ENCODE measurements at regions not wholly inside any gene's neighbourhood (a gene's known extent, or its start where the extent isn't known, plus 50 kb on each side); places are given as distances from the start of the nearest gene placed in this dataset.

DNA sequence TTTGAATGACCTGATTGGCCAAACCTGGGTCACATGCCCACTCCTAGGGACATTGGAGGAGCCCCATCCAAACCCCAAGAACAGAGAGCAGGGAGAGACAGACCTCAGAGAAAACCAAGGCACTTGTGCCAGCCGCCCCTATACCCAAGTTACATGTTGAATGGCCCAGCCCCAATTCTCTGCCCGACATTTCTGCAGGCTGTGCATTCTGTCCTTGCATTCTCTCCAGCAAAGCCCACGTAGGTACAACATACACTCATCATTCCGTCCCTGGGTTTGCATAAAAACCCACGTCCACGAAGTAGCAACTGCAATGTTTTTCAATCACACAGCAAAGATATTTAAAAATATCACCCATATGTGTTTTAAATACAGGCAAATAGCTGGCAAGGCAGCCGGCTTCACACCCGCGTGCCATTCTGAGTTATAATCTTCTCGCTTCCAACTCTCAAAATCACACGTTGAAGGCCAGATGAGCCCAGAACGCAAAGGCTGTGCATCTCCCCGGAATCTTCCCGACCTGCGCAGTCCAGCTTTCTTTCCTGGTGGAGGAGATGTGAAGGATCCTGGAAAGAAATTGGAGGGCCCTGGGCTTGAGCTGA is 91.7 kb upstream of the MYL2 start:
- no peak for DNase-seq (ENCODE audit: low read depth)

DNA sequence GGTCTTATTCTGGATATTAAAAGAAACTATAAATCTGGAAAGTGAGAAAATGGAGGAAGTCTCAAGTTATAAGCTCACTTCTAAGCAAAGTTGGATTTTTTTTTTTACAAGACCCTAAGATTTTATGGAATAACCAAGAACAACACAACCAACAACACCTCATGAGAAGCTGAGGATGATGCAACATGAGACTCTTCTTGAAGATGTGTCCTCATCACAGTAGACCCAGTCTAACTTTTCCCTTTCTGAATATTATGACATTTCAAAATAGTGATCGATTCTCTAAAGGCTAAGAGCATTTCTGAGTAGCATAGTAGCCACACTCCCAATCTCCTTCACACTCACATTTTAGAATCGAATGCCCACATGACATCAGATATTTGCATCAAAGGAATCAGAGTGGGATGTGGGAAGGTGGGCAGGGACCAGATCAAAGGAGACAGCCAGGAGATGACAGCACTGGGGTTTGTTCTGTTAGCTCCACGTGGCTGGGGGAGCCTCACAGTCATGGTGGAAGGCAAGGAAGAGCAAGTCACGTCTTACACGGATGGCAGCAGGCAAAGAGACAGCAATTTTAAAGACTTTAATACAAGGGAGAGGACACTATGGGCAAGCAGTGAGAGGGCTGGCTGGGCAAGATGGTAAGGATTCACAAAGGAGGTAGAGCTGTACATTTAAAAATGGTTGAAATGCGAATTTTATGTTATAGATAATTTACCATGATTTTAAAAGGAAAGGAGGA is 90.7 kb upstream of the MYL2 start:
- no peak for DNase-seq (ENCODE audit: low read depth)

DNA sequence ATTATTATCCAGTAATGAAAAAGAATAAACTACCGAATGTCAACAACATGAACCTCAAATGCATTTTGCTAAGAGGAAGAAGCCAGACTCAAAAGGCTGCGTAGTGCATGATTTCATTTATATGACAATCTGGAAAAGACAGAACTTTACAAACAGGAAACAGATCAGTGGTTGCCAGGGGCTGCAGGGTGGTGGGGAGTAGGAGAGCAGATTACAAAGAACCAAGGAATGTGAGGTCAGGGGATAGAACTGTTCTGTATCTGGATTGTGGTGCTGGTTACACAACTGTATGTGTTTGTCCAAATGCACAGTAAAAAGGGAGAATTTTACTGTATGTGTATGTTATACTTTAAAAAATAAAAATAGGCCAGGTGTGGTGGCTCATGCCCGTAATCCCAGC is 89.7 kb upstream of the MYL2 start:
- DNase-seq (ENCODE audit: low read depth): no peak

DNA sequence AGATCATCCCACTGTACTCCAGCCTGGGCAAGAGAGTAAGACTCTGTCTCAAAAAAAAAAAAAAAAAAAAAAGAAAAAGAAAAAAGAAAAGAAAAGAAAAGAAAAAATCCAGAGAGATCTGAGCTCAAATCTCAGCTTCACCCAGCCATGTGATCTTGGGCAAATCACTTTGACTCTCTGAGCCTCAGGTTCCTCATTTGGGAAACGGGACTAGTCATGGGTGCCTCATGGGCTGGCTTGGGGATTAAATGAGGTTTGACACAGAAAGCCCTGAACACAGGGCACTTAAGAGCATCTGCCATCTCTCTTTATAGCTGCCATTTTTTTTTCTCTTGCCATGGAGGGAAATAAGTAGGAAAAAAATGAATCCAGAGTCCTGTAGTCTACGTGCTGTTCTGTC is 86.2 kb upstream of the MYL2 start:
- DNase-seq (ENCODE audit: low read depth): no peak

DNA sequence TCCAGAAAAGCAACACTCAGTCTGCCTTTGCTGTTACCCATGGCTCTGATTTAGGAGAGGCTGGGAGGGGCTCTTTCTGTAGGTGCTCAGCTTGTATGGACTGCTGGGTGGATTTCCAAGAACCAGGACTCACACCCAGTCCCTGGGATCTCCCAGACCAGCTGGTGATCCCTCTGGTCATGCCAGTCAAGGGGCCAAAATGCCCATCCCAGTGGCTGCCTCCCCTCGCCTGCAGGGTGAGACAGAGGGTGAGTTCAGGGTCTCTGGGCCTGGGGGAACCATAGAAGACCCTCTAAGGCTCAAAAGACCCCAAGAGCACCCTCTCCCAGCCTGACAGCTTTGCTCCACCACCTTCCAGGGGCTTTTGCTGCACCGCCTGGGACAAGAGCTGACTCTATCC is 78.6 kb upstream of the MYL2 start:
- no peak for DNase-seq (ENCODE audit: low read depth)

DNA sequence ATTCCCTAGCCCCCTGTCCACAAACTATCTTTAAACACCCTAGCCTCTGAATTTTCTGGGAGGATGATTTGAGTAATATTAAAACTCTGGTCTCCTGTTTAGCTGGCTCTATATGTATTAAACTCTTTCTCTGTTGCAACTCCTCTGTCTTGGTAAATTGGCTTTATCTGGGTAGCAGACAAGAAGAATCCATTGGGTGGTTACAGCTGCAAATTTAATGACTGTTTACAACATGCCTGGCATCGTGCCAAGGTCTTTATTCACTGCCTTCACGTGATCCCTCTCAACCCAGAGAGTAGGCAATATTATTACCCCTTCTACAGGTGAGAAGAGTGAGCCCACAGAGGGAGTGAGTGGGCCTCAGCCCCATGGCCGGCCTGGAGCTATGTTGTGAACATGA is 77.8 kb upstream of the MYL2 start:
- no peak for DNase-seq (ENCODE audit: low read depth)

DNA sequence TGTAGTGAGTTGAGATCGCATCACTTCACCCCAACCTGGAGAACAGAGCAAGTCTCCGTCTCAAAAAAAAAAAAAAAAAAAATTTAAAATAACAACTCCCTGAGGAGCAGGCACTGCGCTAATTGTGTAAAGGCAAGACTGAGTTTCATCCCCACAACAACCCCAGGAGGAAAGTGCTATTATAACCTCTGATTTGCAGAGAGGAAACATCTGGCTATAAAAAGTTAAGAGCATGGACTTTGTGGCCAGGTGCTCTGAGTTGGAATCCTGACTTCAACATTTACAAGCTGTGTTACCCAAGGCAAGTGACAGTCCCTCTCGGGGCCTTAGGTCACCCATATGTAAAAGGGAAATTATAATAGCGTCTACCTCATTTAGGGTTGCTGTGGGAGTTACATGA is 76.0 kb upstream of the MYL2 start:
- no peak for DNase-seq (ENCODE audit: low read depth)

DNA sequence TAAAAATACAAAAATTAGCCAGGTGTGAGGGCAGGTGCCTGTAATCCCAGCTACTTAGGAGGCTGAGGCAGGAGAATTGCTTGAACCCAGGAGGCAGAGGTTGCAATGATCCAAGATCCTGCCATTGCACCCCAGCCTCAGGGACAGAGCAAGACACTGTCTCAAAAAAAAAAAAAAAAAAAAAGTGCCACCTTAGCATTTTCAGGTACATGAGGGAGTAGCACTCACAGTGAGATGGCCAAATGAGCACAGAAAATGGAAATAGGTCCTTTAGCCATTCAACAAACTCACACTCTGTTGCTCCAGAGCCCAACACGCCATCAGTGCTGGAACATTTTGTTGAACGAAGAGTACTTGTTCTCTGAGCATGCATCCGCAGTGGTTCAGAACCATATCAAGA is 75.2 kb upstream of the MYL2 start:
- DNase-seq (ENCODE audit: low read depth): no peak

DNA sequence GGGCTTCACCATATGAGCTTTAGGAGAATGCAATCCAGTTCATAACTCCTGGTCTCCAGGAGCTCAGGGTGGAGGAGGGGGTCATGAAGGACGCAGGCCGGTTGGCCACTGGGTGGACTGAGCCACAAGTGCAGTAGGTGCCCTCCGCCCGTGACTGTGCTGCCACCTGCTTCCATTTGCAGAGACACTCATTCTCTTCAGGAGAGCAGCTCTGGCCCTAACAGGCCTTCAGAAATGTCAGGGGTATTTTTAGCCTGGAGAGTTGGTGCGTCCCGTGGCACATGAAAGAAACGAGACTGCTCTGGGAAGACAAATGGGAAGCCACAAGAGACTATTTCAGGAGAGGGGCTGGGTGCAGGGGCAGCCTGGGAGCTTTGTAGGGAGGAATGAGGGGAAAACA is 74.6 kb upstream of the MYL2 start:
- DNase-seq (ENCODE audit: low read depth): no peak

DNA sequence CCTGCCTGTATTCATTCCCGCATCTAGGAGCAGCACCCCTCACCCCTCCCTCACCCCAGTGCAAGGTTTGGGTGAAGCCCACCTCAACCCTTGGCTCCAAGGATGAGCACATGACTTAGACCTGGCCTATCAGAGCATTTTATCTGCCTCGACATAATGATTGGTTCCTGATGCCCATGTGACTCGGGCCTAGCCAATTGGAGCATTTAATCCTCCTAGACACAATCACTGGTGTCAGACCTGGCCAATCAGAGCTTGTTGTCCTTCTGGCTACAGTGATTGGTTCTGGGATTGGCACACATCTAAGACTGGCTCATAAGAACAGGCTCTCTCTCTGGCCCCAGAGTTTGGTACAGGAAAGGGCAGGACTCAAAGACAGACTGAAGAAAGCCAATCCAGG is 73.1 kb upstream of the MYL2 start:
- no peak for DNase-seq (ENCODE audit: low read depth)

DNA sequence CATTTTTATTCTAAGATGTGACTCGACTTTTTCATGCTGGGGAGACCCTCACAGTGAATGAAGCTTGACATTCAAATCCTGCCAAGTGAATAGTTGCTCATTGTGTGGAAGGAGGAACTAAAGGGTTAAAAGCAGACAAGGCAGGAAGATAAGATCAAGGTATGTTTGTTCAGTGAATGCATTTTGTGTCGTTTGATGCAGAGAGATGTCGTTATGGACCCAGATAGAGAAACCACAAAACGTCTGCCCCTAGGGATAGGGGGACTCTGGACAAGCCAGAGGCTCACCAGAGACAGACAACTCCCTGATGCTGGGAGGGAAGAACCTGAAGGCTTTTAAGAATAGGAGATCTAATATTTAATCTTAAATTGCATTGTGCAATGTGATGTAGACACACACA is 72.5 kb upstream of the MYL2 start:
- no peak for DNase-seq (ENCODE audit: low read depth)

DNA sequence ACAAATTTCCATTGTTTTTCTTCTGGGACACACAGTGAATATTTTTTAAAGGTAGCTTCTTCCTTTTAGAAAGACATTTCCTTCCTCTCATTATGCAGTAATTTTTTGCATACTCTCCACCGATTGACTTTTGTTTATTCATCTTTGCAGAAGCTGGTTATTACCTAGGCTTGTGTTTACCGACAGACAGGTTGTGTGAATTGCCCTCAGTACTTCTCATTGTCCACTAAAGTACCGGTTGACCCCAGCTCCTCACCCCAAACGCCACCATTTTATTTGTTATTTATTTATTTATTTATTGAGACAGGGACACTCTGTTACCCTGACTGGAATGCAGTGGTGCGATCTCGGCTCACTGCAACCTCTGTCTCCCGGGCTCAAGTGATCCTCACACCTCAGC is 63.4 kb upstream of the MYL2 start:
- no peak for DNase-seq (ENCODE audit: low read depth)

DNA sequence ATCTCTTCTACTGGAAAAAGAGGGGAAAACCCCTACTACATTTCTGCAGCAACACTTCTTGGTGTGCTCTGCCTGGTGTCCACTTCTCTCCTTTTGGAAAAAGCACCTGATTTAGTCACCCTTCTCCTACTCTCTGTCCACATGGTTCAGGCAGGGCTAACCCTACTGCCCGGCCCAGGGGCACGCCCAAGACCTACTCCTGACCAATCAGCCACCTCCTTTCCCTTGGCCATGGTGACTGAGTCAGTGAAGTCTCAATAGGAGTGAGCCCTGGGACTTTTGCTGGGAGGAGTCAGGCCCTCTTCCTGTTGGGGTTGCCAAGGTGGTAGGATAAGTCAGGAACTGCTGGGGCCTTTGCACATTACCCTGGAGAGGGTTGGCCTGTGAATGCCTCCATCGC is 52.5 kb upstream of the MYL2 start:
- DNase-seq (ENCODE audit: low read depth): no peak

DNA sequence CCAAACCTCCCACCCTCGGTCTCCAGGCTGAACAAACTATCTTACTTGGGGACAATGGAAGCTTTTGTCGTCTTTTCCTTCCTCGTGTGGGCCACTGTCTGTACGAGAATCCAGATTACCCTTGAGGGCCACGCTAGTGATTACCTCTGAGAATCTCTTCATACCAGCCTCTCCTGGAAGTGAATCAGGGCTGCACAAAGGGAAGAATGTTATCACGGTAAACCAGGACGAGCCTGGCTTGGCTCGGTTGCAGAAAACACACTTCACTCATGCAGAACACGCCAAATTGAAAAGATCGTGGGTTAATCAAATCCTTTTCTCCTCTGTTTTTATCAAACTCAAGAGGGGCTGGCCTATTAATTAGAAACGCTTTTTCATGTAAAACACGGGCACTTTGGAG is 51.6 kb upstream of the MYL2 start:
- DNase-seq (ENCODE audit: low read depth): no peak

DNA sequence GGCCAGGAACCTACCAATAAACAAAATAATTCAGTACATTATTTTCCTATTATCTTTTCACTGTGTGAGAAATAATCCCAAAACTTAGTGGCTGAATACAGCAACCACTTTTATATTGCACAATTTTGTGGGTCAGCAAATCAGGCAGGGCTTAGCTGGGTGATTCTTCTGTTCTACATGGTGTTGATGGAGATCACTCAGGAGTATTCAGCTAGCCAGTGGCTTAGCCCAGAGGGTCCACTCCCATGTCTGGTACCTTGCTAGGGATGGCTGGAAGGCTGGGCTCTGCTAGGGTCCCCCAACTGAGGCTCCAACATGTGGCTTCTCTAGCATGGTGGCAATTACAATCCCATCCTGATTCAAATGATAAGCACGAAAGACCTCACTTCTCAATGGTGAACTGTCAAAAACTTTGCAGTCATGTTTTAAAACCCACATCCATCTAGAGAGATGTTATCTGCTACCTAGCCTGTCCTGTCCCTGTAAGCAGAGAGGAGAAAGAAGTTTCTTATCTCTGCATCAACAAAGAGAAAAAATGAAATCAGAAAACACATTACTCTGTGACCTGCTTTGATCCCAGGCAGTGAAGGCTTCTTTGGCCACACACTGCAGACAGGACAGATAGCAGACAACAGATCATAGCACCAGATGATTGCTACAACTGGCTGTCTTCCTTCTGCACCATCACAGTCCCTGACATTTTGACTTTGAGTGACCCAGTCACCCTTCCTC is 51.0 kb upstream of the MYL2 start:
- DNase-seq (ENCODE audit: low read depth): no peak

Measured in stimulated activated CD8-positive, alpha-beta memory T cell treated with anti-CD3 and anti-CD28 coated beads, Interleukin-15, amount 100 ng/mL, for 24 hours (primary cell).